ENCODE measurements at regions not wholly inside any gene's neighbourhood (a gene's known extent, or its start where the extent isn't known, plus 50 kb on each side); places are given as distances from the start of the nearest gene placed in this dataset.

DNA sequence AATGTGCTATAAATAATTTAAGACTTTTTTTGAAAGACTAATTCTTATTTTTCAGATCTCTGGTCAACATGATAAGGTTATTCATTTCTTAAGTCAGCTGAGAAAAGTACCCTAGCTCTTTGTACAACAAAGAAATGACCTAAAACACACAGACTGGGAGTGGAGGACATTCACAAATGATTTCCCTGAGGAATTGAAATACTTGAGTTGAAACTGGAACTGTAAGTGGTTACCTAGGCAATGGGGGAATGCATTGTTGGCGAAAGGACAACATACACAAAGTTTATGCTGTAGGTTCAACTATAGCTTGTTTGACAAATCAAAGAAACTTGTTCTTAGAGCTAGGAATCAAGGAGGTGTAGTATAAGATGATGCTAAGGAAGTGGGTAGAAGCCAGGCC, 915.5 kb downstream of the FAT4 start:
- no peaks in the 10 kb centered on the region for H3K36me3 ChIP-seq
- no peaks in the 10 kb centered on the region for H3K4me1 ChIP-seq
- TF ChIP-seq EP300 (IDR thresholded peaks at IDR 0.05) (no peak), CTCF (IDR thresholded peaks at IDR 0.05) (no peak), POLR2A (IDR thresholded peaks at IDR 0.05) (no peak), POLR2AphosphoS5 (IDR thresholded peaks at IDR 0.05) (no peak)
- 85 to 86% methylated on average over 1 of the region's 1 CpG for WGBS, 2 donors
- no peak for DNase-seq
- intact Hi-C loops (cut with DNase I): no loop called here
- H3K27ac ChIP-seq: no peak overlapping the region
- H3K9me3 ChIP-seq: no peaks in the 10 kb centered on the region
- H3K4me3 ChIP-seq: no peak overlapping the region
- H3K27me3 ChIP-seq: no peaks in the 10 kb centered on the region

DNA sequence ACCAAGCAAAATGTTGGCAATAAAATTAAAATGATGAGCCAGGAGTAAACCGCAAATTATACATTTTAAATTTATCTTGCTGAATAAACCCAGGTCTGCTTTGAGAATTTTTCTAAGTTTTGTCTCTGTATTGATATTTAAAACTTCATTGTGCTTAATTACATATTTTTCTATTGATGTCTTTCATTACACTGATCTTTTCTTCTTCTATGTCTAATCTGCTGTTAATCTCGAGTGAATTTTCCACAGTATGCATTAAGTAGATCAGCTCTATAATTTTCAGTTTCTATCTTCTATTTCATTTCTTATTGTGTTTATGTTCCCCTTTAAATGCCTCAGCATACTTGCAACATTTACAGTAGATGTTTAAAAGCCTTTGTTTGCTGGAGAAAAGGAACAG, 918.7 kb downstream of the FAT4 start:
- no peak overlapping the region for H3K4me3 ChIP-seq
- WGBS, 2 donors: 83 to 92% methylated on average over 2 of the region's 2 CpGs
- no peak overlapping the region for H3K27ac ChIP-seq
- H3K36me3 ChIP-seq: no peaks in the 10 kb centered on the region
- no peaks in the 10 kb centered on the region for H3K4me1 ChIP-seq
- H3K27me3 ChIP-seq: no peaks in the 10 kb centered on the region
- no peaks in the 10 kb centered on the region for H3K9me3 ChIP-seq
- no peak for DNase-seq
- no peak for TF ChIP-seq EP300 (IDR thresholded peaks at IDR 0.05)
- TF ChIP-seq CTCF (IDR thresholded peaks at IDR 0.05): no peak
- TF ChIP-seq POLR2AphosphoS5 (IDR thresholded peaks at IDR 0.05): no peak
- TF ChIP-seq POLR2A (IDR thresholded peaks at IDR 0.05): no peak
- intact Hi-C loops (cut with DNase I): no loop called here

- TF ChIP-seq POLR2A (IDR thresholded peaks at IDR 0.05) (no peak), CTCF (IDR thresholded peaks at IDR 0.05) (no peak), POLR2AphosphoS5 (IDR thresholded peaks at IDR 0.05) (no peak), EP300 (IDR thresholded peaks at IDR 0.05) (no peak)
- Histone ChIP-seq H3K4me1 (no peaks in the 10 kb centered on the region), H3K27ac (no peak overlapping the region), H3K4me3 (no peak overlapping the region), H3K9me3 (no peaks in the 10 kb centered on the region), H3K36me3 (no peaks in the 10 kb centered on the region), H3K27me3 (no peaks in the 10 kb centered on the region)
- intact Hi-C loops (cut with DNase I): no loop called here
- no peak for DNase-seq
Observed at GRCh38 chr4:126238013-126238412, 923.3 kb downstream of the FAT4 start.

DNA sequence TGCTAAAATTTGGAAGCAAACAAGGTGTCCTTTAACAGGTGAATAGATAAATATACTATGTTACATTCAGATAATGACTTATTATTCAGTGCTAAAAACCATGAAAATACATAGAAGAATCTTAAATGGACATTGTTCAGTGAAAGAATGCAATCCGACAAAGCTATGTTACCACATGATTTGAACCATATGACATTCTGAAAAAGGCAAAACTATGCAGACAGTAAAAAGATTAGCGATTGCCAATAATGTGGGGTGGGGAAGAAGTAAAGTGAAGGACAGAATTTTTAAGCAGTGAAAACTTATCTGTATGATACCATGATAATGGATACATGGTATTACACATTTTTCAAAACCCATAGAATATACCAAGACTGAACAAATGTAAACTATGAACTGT, 926.9 kb downstream of the FAT4 start:
- Histone ChIP-seq H3K4me3 (no peak overlapping the region), H3K9me3 (no peaks in the 10 kb centered on the region), H3K27ac (no peak overlapping the region), H3K36me3 (no peaks in the 10 kb centered on the region), H3K4me1 (no peaks in the 10 kb centered on the region), H3K27me3 (no peaks in the 10 kb centered on the region)
- intact Hi-C loops (cut with DNase I): no loop called here
- TF ChIP-seq POLR2A (IDR thresholded peaks at IDR 0.05) (no peak), POLR2AphosphoS5 (IDR thresholded peaks at IDR 0.05) (no peak), EP300 (IDR thresholded peaks at IDR 0.05) (no peak)
- DNase-seq: no peak
- WGBS, 2 donors: 91% methylated on average over 2 of the region's 2 CpGs

- TF ChIP-seq POLR2AphosphoS5 (IDR thresholded peaks at IDR 0.05): no peak
- no peak for TF ChIP-seq POLR2A (IDR thresholded peaks at IDR 0.05)
- TF ChIP-seq EP300 (IDR thresholded peaks at IDR 0.05): no peak
- TF ChIP-seq CTCF (IDR thresholded peaks at IDR 0.05): no peak
- Histone ChIP-seq H3K4me1 (no peaks in the 10 kb centered on the region), H3K4me3 (no peak overlapping the region), H3K27me3 (no peaks in the 10 kb centered on the region), H3K27ac (no peak overlapping the region), H3K36me3 (no peaks in the 10 kb centered on the region), H3K9me3 (no peaks in the 10 kb centered on the region)
- 67 to 77% methylated on average over 7 of the region's 7 CpGs for WGBS, 2 donors
- no peak for DNase-seq
- intact Hi-C loops (cut with DNase I): no loop called here
Observed at GRCh38 chr4:126242679-126243390, 928.1 kb downstream of the FAT4 start.
